Heart left ventricle (tissue), 16 donors: ENCODE measurements at regions not wholly inside any gene's neighbourhood (a gene's known extent, or its start where the extent isn't known, plus 50 kb on each side); places are given as distances from the start of the nearest gene placed in this dataset.
"Not testable (repeated sequence)": the region's sequence is repeated elsewhere in the genome, so short reads cannot be mapped to it uniquely, and the experiment has no call there.

Source experiments
- ATAC-seq, 4 donors: fragments of 200-7000 bp; cut with Tn5 transposase; one replicate each; pipeline ENCODE4 v1.9.1; 2020 to 2022; ENCODE audit warnings: moderate library complexity in 4 of 4, mild to moderate bottlenecking in 3 of 4, moderate number of reproducible peaks in 1 of 4
- DNase-seq, 5 donors: peaks; one replicate each; pipeline ENCODE4 v3.0.0-alpha.2; 2020
- H3K27ac ChIP-seq, 12 donors: fragments of 200-600 bp; sonication (generic) in 4 of 12; one replicate each; pipeline versions ENCODE4 v1.5.0 to v1.8.0; 2016 to 2022; ENCODE audit warnings: mild to moderate bottlenecking in 2 of 12
- H3K27me3 ChIP-seq, 9 donors: fragments of 200-600 bp; sonication (generic) in 2 of 9; one replicate each; pipeline versions ENCODE4 v1.5.1 to v1.8.0; 2016 to 2022; ENCODE audit warnings: mild to moderate bottlenecking in 3 of 9
- H3K36me3 ChIP-seq, 9 donors: fragments of 200-600 bp; sonication (generic) in 2 of 9; one replicate each; pipeline versions ENCODE4 v1.5.0 to v1.8.0; 2018 to 2022; ENCODE audit warnings: mild to moderate bottlenecking in 2 of 9
- H3K4me1 ChIP-seq, 12 donors: fragments of 200-600 bp; sonication (generic) in 4 of 12; one replicate each; pipeline versions ENCODE4 v1.5.0 to v1.8.0; 2016 to 2022; ENCODE audit warnings: mild to moderate bottlenecking in 3 of 12
- H3K4me3 ChIP-seq, 12 donors: fragments of 200-600 bp; sonication (generic) in 4 of 12; one replicate each; pipeline versions ENCODE4 v1.5.0 to v1.8.0; 2017 to 2022; ENCODE audit warnings: mild to moderate bottlenecking in 9 of 12, moderate library complexity in 4 of 12
- H3K9me3 ChIP-seq, 12 donors: fragments of 200-600 bp; sonication (generic) in 4 of 12; one replicate each; pipeline versions ENCODE4 v1.5.0 to v1.8.0; 2016 to 2022; ENCODE audit warnings: mild to moderate bottlenecking in 1 of 12
- CTCF ChIP-seq, 12 donors: fragments of 200-600 bp; sonication (generic) in 4 of 12; IDR thresholded peaks; one replicate each; pipeline versions ENCODE4 v1.5.0 to v1.8.0; 2018 to 2022; ENCODE audit warnings: antibody characterized with exemption in 12 of 12, mild to moderate bottlenecking in 5 of 12
- POLR2A ChIP-seq, 2 donors: fragments of 450-650 bp; IDR thresholded peaks; one replicate each; pipeline ENCODE4 v1.6.1; 2017; ENCODE audit warnings: antibody characterized with exemption in 2 of 2, mild to moderate bottlenecking in 2 of 2, moderate library complexity in 2 of 2
- WGBS, 4 donors: extraction: QIAGEN DNeasy Blood & Tissue Kit in 2 of 4; methylation state at CpG; one replicate each; pipeline versions ENCODE4 v1.1.5 to v1.1.7; 2013 to 2018; 5-methylcytosine and 5-hydroxymethylcytosine counted together
- intact Hi-C, 10 donors: fragments of 100-400 bp; cut with DNase I; formaldehyde crosslinking; loops; one replicate each; pipeline versions ENCODE4 v1.11.1 to v1.14.2; 2022
- donor health status: ischemic (EF 13 %, LVEDD 7.1; RV severe dilation, severe dysfunction).
- donor health status: healthy with polysubstance abuse.
- donor health status: DM: no; HTN: yes; CAD: no.
- donor health status: DM: no; HTN: no; CAD: no.
- donor health status: ischemic (EF 25% LVEDD 6.9; RV normal size, moderate dysfunction).
- donor health status: ischemic (EF 25% LVEDD 5.7; RV mildly dilated, moderate dysfunction).
- donor health status: healthy.
- donor health status: DM: yes; HTN: yes; CAD: no.
- donor health status: ischemic (EF 35%, LVEDD 5.7; RV mildly dilated, moderate dysfunction).
- donor health status: nonischemic (EF 11% LVEDD 7.7; RV severe dilation, severe dysfunction).
- donor health status: DM: yes; HTN: yes; CAD: no.
- donor health status: PGD.
- donor health status: ischemic (EF 29% LVEDD 5.4; RV normal size, mild dysfunction).
- donor health status: nonischemic (EF 23%, LVEDD 6.1; RV moderate dilation, normal function).

GRCh38 chr3:166425021-166425420 lies 587.8 kb upstream of the BCHE start:
- TF ChIP-seq POLR2A (IDR thresholded peaks at IDR 0.05) = no peak
- no peak for TF ChIP-seq CTCF (IDR thresholded peaks at IDR 0.05)
- Histone ChIP-seq H3K27me3 (no peaks in the 10 kb centered on the region), H3K9me3 (peaks cover 0 to 8% (median 0%) of the 10 kb centered on the region in 12 donors), H3K4me1 (no peaks in the 10 kb centered on the region), H3K4me3 (no peak overlapping the region), H3K27ac (no peak overlapping the region), H3K36me3 (no peaks in the 10 kb centered on the region)
- no peak for DNase-seq
- no peak for ATAC-seq
- intact Hi-C loops = no loop called here

GRCh38 chr3:166423824-166424513 lies 586.7 kb upstream of the BCHE start:
- WGBS, 4 donors = 89 to 92% (median 90%) methylated on average over 16 to 26 of the region's 26 CpGs
- peaks cover 0 to 16% (median 2%) of the 10 kb centered on the region in 12 donors for H3K9me3 ChIP-seq
- DNase-seq = peak in 2 of 5 donors; percentile 18 to 51
- H3K4me1 ChIP-seq, H3K36me3 ChIP-seq, ATAC-seq, H3K27me3 ChIP-seq, intact Hi-C loops, H3K27ac ChIP-seq, H3K4me3 ChIP-seq: not testable (repeated sequence)

GRCh38 chr3:166422556-166422955 lies 585.3 kb upstream of the BCHE start:
- Histone ChIP-seq H3K4me1 (no peaks in the 10 kb centered on the region), H3K9me3 (peaks cover 0 to 16% (median 2%) of the 10 kb centered on the region in 12 donors), H3K4me3 (no peak overlapping the region), H3K36me3 (no peaks in the 10 kb centered on the region), H3K27ac (no peak overlapping the region), H3K27me3 (no peaks in the 10 kb centered on the region)
- no peak for TF ChIP-seq POLR2A (IDR thresholded peaks at IDR 0.05)
- TF ChIP-seq CTCF (IDR thresholded peaks at IDR 0.05) = no peak
- ATAC-seq (no peak), DNase-seq (no peak)
- intact Hi-C loops = no loop called here

- Histone ChIP-seq H3K36me3 (no peaks in the 10 kb centered on the region), H3K4me3 (no peak overlapping the region), H3K27me3 (no peaks in the 10 kb centered on the region), H3K4me1 (no peaks in the 10 kb centered on the region), H3K9me3 (peaks cover 0 to 16% (median 2%) of the 10 kb centered on the region in 12 donors), H3K27ac (no peak overlapping the region)
- ATAC-seq (no peak), DNase-seq (no peak)
- intact Hi-C loops = no loop called here
- TF ChIP-seq CTCF (IDR thresholded peaks at IDR 0.05) = no peak
- TF ChIP-seq POLR2A (IDR thresholded peaks at IDR 0.05) = no peak
- 63 to 73% (median 67%) methylated on average over 2 of the region's 2 CpGs for WGBS, 4 donors
Observed at GRCh38 chr3:166420071-166420470, 582.8 kb upstream of the BCHE start.

- Histone ChIP-seq H3K9me3 (no peaks in the 10 kb centered on the region), H3K27ac (no peak overlapping the region), H3K27me3 (no peaks in the 10 kb centered on the region), H3K4me3 (no peak overlapping the region), H3K4me1 (no peaks in the 10 kb centered on the region), H3K36me3 (no peaks in the 10 kb centered on the region)
- ATAC-seq = no peak
- intact Hi-C loops = no loop called here
- TF ChIP-seq POLR2A (IDR thresholded peaks at IDR 0.05) = no peak
- no peak for TF ChIP-seq CTCF (IDR thresholded peaks at IDR 0.05)
- 26 to 48% (median 35%) methylated on average over 1 of the region's 1 CpG for WGBS, 4 donors
- DNase-seq = no peak
Observed at GRCh38 chr3:166405896-166406295, 568.7 kb upstream of the BCHE start.
